ENCODE measurements at regions not wholly inside any gene's neighbourhood (a gene's known extent, or its start where the extent isn't known, plus 50 kb on each side); places are given as distances from the start of the nearest gene placed in this dataset.

- DNase-seq (ENCODE audit: low read depth in 2 of 2, low spot score in 1 of 2) = no peak
These were observed 211.5 kb upstream of the C14orf180 start for GRCh38 chr14:104367866-104368750.

DNA sequence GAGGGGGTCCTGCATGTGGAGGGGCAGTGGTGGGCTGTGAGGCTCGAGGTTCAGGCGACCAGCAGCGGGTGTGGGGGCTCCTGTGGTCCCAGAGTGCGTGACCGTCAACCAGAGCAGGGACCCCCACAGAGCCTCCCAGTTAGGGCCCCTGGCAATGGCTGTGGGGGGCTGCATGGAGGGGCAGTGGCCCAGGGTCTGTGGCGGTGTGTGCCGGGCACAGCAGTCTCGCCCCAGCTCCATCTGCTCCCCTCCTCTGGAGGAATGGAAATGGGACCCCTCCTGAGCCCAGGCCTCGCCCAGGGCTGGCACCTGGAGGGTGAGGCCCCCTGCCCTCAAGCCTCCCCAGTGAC lies 210.8 kb upstream of the C14orf180 start:
- DNase-seq (ENCODE audit: low read depth in 2 of 2, low spot score in 1 of 2) = no peak

GRCh38 chr14:104369208-104369607 lies 210.4 kb upstream of the C14orf180 start:
- no peak for DNase-seq (ENCODE audit: low read depth in 2 of 2, low spot score in 1 of 2)

DNA sequence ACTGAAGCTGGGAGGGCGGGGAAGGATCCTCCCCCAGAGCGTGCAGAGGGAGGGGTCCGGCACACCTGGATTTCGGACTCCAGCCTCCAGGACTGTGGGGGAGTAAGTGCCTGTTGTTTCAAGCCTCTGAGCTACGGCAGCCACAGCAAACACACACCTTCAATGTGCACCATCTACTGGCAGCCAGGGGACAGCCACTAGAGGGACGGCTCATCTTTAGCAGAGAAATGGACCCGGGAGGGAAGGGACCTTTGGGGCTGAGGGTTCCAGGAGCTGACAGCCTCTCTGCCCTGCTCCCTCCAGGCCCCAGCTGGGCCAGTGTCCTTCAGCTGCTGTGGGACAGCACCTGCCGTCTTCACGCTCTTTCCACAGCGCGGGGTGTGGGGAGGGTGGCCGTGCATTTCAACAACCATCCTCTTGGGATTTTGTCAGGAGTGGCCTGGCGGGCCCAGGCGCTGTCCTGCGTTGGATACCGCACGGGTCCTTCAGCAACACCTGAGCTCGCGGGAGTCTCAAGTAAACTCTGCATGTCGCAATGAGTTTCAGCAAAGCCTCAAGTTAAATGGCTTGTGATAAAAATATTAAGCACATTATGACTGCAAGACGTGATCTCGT lies 209.2 kb upstream of the C14orf180 start:
- DNase-seq (ENCODE audit: low read depth in 2 of 2, low spot score in 1 of 2) = no peak

DNA sequence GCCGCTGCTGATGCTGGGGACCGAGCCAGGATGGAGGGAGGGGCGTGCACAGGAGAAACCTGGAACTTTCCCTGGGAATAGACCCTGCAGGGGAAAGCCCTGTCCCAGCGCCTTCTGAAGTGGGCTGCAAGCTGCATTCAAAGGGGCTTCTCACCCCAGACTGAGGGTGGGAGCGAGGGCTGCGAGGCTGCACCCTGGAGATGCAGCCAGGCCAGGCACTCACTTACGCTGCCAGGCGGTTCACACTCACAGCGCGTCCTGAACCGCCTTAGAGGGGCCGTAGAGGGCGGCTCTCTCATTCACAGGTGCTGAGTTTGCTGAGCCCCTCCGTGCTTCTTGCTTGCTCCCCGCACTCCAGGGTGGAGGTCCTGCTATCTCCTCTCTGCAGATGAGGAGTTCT lies 208.5 kb upstream of the C14orf180 start:
- no peak for DNase-seq (ENCODE audit: low read depth in 2 of 2, low spot score in 1 of 2)

GRCh38 chr14:104371917-104372316 lies 207.6 kb upstream of the C14orf180 start:
- DNase-seq (ENCODE audit: low read depth in 2 of 2, low spot score in 1 of 2) = no peak

DNA sequence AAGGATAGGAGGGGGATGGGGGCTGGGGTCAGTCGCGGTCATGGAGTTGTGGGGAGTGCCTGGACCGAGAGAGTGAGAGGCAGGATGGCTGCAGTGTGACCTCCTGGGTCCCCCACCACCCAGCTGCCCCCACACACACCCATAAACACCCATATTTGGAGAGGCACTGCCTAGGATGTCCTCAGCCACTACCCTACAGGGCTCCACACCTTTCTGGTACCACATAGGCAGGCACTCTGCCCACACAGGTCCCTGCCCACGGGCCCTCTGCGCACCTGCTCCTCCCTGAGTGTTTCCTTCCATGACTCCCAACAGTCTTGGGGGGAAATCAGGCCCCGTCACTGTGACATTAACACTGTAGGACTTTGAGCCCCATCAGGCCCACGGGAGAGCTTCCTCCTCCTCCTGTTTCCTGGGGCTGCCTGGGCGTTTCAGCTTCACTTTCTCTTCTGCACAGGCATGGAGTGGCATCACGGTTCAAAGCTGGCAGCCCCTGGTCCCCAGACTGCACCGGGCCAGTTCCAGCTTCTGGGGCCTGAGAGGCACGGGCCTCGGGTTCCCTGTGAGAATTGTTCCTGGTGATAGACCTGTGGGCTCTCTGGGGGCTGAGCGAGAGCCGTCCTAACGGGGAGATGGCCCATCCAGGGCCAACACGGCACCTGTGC lies 207.0 kb upstream of the C14orf180 start:
- no peak for DNase-seq (ENCODE audit: low read depth in 2 of 2, low spot score in 1 of 2)

- no peak for DNase-seq (ENCODE audit: low read depth in 2 of 2, low spot score in 1 of 2)
These were observed 206.3 kb upstream of the C14orf180 start for GRCh38 chr14:104373055-104373854.

DNA sequence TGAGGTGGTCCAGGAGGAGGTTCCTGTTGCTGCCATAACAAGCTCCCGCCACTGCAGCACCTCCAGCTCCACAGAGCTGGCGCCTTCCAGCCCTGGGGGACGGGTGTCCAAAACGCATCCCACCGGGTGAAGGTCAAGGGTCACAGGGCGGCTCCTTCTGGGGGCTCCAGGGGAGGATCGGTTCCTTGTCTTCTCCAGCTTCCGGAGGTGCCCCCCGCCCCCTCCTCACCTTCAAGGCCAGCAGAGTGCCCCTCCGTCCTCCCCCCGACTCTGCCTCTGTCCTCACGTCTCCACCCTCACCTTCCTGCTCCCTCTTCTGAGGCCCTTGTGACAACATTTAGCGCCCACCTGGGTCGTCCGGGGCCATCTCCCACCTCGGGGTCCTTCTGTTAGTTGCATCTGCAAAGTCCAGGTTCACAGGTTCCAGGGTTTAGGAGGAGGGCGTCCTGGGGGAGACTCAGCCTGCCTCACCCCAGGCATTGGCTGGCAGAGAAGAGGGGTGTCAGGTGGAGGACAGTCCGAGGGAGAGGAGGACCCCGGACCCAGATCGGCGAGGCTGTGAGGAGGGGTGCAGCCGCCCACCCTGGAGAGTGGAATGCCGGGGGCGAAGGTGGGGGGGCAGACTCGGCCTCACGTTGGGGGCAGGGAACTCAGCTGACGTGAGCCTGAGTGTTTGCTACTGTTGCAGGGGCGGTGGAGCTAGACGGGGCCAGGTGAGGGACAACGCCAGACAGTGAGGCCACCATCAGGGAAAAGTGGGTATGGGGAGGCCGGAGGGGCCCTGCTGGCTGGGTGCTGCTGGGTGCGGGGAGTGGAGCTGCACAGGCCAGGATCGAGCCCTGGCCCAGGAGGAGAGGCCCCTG lies 205.5 kb upstream of the C14orf180 start:
- DNase-seq (ENCODE audit: low read depth in 2 of 2, low spot score in 1 of 2) = no peak

- no peak for DNase-seq (ENCODE audit: low read depth in 2 of 2, low spot score in 1 of 2)
These were observed 204.9 kb upstream of the C14orf180 start for GRCh38 chr14:104374718-104375080.

- no peak for DNase-seq (ENCODE audit: low read depth in 2 of 2, low spot score in 1 of 2)
These were observed 203.9 kb upstream of the C14orf180 start for GRCh38 chr14:104375551-104376201.

- DNase-seq (ENCODE audit: low read depth in 2 of 2, low spot score in 1 of 2) = no peak
These were observed 203.1 kb upstream of the C14orf180 start for GRCh38 chr14:104376202-104377140.

DNA sequence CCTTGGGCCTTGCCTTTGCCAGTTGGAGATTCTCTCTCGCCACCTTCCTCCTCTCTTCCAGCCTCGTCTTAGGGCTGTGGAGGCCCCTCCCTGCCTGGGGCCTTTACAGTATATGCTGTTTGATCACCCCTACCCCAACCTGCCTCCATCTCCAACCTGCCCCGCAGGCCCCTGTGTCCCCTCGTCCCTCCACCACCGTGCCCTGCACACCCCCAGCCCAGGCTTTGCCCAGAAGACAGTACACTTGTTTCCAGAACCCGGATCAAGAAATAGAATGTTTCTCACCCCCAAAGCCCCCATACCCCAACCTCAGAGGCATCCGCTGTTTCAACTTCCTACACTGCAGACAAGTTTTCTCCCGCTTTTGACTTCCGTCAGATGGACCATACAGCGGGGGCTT lies 202.3 kb upstream of the C14orf180 start:
- no peak for DNase-seq (ENCODE audit: low read depth in 2 of 2, low spot score in 1 of 2)

- no peak for DNase-seq (ENCODE audit: low read depth in 2 of 2, low spot score in 1 of 2)
These were observed 200.9 kb upstream of the C14orf180 start for GRCh38 chr14:104378698-104379113.

DNA sequence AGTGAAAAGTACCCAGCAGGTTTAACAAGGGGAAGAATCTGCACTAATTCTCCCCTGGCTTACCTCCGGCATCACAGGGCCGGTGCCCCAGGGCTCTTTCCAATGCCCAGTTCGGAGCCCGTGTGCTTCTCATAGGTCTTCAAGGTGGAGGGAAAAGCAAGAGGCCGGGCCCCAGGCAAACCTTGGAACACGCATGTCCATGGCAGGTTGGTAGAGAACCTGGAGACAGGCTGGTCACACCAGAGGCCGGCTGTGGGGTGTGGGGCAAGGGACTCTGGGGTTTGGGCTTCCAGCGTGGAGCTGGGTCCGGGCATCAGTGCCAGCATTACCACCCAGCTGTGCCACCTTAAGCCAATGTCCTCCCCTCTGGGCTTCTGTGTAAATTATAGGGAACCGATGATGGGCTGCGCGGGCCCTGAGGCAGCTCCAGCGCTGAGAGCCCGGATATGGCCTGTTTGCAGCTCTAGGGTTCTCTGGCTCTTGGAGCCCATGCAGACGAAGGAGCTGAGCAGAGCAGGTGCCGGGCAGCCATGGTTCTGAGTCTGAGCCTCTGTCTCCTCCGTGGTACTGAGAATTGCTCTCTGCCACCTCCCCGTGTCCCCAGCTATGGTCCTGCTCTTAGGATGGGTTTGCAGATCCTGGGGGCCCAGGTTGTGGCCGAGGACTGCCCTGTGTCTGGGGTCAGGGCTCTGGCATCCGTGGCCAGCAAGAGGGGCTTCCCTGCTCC lies 197.0 kb upstream of the C14orf180 start:
- no peak for DNase-seq (ENCODE audit: low read depth in 2 of 2, low spot score in 1 of 2)

GRCh38 chr14:104383088-104383995 lies 196.2 kb upstream of the C14orf180 start:
- no peak for DNase-seq (ENCODE audit: low read depth in 2 of 2, low spot score in 1 of 2)
